ENCODE measurements at regions not wholly inside any gene's neighbourhood (a gene's known extent, or its start where the extent isn't known, plus 50 kb on each side); places are given as distances from the start of the nearest gene placed in this dataset.

DNA sequence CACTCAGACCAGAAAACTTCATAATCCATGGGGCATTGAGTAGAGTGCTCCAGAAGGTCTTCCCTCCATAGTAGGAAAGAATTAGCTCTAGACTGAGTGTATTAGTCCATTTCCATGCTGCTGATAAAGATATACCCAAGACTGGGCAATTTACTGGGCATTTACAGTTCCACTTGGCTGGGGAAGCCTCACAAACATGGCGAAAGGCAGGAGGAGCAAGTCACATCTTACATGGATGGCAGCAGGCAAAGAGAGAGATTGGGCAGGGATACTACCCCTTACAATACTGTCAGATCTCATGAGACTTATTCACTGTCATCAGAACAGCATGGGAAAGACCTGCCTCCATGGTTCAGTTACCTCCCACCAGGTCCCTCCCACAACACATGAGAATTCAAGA, 300.6 kb upstream of the TMEM132C start:
- TF ChIP-seq, protein P1, sequence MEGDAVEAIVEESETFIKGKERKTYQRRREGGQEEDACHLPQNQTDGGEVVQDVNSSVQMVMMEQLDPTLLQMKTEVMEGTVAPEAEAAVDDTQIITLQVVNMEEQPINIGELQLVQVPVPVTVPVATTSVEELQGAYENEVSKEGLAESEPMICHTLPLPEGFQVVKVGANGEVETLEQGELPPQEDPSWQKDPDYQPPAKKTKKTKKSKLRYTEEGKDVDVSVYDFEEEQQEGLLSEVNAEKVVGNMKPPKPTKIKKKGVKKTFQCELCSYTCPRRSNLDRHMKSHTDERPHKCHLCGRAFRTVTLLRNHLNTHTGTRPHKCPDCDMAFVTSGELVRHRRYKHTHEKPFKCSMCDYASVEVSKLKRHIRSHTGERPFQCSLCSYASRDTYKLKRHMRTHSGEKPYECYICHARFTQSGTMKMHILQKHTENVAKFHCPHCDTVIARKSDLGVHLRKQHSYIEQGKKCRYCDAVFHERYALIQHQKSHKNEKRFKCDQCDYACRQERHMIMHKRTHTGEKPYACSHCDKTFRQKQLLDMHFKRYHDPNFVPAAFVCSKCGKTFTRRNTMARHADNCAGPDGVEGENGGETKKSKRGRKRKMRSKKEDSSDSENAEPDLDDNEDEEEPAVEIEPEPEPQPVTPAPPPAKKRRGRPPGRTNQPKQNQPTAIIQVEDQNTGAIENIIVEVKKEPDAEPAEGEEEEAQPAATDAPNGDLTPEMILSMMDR (conservative IDR thresholded peaks at IDR 0.05; ENCODE audit: low read length): no peak
- no peak for TF ChIP-seq EZH2phosphoT487 (IDR thresholded peaks at IDR 0.05; ENCODE audit: borderline replicate concordance, low read depth, low read length)
